ENCODE measurements at regions not wholly inside any gene's neighbourhood (a gene's known extent, or its start where the extent isn't known, plus 50 kb on each side); places are given as distances from the start of the nearest gene placed in this dataset.
A peak's percentile ranks its signal among the peaks of the same experiment; 100 is the strongest.

DNA sequence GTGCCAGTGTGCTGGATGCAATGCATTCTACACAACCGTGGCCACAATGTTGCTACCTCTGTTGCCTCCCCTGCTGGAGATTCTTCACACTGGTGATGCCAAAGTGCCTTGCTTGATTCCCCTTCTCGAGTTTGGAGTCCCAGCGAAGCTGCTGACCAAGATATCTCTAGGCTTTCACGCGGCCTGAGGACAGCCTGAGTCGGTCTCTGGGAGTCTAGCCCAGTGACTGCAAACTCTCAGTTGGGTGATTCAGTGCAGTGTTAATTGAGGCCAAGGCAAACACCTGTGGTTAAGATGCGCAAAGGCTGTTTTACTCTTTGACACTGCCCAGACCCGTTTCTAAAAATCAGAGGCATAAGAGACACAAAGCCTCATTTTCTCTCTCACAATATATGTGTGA lies 434.4 kb downstream of the NR2F2 start:
- Mint-ChIP-seq H3K27me3 (ENCODE audit: low read depth) (no peaks in the 10 kb centered on the region), H3K27ac (no peak overlapping the region), H3K9me3 (peaks cover 2% of the 10 kb centered on the region), H3K4me3 (no peak overlapping the region), H3K36me3 (0 out of 2 replicates have a peak, but pooled peaks cover 3% of the 10 kb centered on the region), H3K4me1 (peaks cover 11% of the 10 kb centered on the region)
- ChIA-PET CTCF (no interaction called here), POLR2A (no interaction called here)
- TF ChIP-seq FOXJ3 (CRISPR knock-in tag; IDR thresholded peaks at IDR 0.05; ENCODE audit: borderline replicate concordance) (no peak), SMAD4 (CRISPR knock-in tag; IDR thresholded peaks at IDR 0.05) (no peak), TP53 (CRISPR knock-in tag; IDR thresholded peaks at IDR 0.05) (no peak), ZNF512 (CRISPR knock-in tag; IDR thresholded peaks at IDR 0.05; ENCODE audit: borderline replicate concordance) (no peak), RELA (CRISPR knock-in tag; IDR thresholded peaks at IDR 0.05; ENCODE audit: borderline replicate concordance) (no peak), ZNF396 (CRISPR knock-in tag; IDR thresholded peaks at IDR 0.05; ENCODE audit: borderline replicate concordance) (no peak), ELF4 (CRISPR knock-in tag; IDR thresholded peaks at IDR 0.05; ENCODE audit: low read depth) (no peak), ZNF281 (CRISPR knock-in tag; IDR thresholded peaks at IDR 0.05) (no peak), JAZF1 (CRISPR knock-in tag; IDR thresholded peaks at IDR 0.05) (no peak), KAT7 (CRISPR knock-in tag; IDR thresholded peaks at IDR 0.05; ENCODE audit: borderline replicate concordance) (no peak)
- DNase-seq (ENCODE audit: low spot score) (no peak), ATAC-seq (peak; percentile 48; the same call in 1 of the 2 replicates)

- CTCF ChIA-PET, result no interaction called here
- POLR2A ChIA-PET, result interaction anchor here (0.6 kb wide), 1 partner anchor 16 kb away, joined by 7 read pairs; no protein-coding TSS in a partner anchor
- Mint-ChIP-seq H3K4me1 (peaks cover 15% of the 10 kb centered on the region), H3K27ac (no peak overlapping the region), H3K27me3 (ENCODE audit: low read depth) (peaks cover 2% of the 10 kb centered on the region), H3K36me3 (peaks cover 3% of the 10 kb centered on the region), H3K9me3 (peaks cover 4% of the 10 kb centered on the region), H3K4me3 (no peak overlapping the region)
- TF ChIP-seq TP53 (CRISPR knock-in tag; IDR thresholded peaks at IDR 0.05) (no peak), SMAD3 (CRISPR knock-in tag; IDR thresholded peaks at IDR 0.05; ENCODE audit: borderline replicate concordance) (no peak), ATF3 (CRISPR knock-in tag; conservative IDR thresholded peaks at IDR 0.05) (no peak), IRF2 (CRISPR knock-in tag; IDR thresholded peaks at IDR 0.05; ENCODE audit: borderline replicate concordance, low read depth) (no peak), ZNF532 (CRISPR knock-in tag; IDR thresholded peaks at IDR 0.05; ENCODE audit: borderline replicate concordance) (no peak), CBFB (CRISPR knock-in tag; IDR thresholded peaks at IDR 0.05; ENCODE audit: low read depth) (no peak)
- TF ChIP-seq, protein P1, sequence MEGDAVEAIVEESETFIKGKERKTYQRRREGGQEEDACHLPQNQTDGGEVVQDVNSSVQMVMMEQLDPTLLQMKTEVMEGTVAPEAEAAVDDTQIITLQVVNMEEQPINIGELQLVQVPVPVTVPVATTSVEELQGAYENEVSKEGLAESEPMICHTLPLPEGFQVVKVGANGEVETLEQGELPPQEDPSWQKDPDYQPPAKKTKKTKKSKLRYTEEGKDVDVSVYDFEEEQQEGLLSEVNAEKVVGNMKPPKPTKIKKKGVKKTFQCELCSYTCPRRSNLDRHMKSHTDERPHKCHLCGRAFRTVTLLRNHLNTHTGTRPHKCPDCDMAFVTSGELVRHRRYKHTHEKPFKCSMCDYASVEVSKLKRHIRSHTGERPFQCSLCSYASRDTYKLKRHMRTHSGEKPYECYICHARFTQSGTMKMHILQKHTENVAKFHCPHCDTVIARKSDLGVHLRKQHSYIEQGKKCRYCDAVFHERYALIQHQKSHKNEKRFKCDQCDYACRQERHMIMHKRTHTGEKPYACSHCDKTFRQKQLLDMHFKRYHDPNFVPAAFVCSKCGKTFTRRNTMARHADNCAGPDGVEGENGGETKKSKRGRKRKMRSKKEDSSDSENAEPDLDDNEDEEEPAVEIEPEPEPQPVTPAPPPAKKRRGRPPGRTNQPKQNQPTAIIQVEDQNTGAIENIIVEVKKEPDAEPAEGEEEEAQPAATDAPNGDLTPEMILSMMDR (IDR thresholded peaks at IDR 0.05), result no peak
- TF ChIP-seq, protein P2, sequence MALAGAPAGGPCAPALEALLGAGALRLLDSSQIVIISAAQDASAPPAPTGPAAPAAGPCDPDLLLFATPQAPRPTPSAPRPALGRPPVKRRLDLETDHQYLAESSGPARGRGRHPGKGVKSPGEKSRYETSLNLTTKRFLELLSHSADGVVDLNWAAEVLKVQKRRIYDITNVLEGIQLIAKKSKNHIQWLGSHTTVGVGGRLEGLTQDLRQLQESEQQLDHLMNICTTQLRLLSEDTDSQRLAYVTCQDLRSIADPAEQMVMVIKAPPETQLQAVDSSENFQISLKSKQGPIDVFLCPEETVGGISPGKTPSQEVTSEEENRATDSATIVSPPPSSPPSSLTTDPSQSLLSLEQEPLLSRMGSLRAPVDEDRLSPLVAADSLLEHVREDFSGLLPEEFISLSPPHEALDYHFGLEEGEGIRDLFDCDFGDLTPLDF (CRISPR knock-in tag; IDR thresholded peaks at IDR 0.05), result no peak
- DNase-seq (ENCODE audit: low spot score) (no peak), ATAC-seq (no peak)
These were observed 435.9 kb downstream of the NR2F2 start for GRCh38 chr15:96766366-96766765.

All from WTC11 (cell line).